Stimulated activated CD4-positive, alpha-beta T cell treated with anti-CD3 and anti-CD28 coated beads, Interleukin-4, amount 100 ng/mL, for 1 hour (primary cell): ENCODE measurements at regions not wholly inside any gene's neighbourhood (a gene's known extent, or its start where the extent isn't known, plus 50 kb on each side); places are given as distances from the start of the nearest gene placed in this dataset.

ENCODE experiments used
- DNase-seq: peaks from one replicate; pipeline ENCODE4 v3.0.0-alpha.2; 2020

DNA sequence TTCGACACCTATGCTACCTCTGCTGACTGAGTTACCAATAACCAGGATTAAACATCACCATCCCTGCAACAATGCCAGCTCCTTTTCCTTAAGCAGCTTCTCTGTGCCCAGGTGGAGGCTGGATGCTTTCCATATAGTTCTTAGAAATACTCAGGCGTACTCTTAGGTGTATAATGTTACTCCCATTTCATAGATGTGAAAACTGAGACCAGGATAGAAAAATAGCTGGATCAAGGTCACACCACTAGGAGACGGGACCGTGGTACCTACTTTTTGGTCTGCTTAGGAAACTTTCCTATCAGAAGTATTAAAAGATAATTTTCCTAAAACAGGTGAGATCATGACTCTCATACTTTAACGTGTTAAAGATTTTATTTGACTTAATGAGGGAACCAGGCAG lies 141.7 kb upstream of the RPL38 start:
- no peak for DNase-seq

DNA sequence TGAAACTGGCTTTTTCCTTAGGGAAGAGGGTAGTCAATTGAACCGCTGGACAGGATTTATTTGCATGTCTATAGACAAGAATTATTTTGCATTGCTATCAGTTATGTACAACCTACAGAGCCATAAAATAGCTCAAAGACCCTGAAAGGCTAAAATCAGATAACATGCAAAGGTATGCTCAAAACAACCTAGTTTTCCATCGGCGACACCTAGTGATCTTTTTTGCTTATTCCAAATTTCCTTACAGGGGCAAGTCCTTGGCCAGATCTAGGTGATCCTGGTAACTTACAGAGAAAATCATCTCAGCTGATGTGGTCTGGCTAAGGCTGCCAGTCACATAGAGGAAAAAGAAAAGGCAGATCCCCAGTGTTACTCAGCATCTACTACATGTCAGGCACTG lies 141.2 kb upstream of the RPL38 start:
- no peak for DNase-seq

DNA sequence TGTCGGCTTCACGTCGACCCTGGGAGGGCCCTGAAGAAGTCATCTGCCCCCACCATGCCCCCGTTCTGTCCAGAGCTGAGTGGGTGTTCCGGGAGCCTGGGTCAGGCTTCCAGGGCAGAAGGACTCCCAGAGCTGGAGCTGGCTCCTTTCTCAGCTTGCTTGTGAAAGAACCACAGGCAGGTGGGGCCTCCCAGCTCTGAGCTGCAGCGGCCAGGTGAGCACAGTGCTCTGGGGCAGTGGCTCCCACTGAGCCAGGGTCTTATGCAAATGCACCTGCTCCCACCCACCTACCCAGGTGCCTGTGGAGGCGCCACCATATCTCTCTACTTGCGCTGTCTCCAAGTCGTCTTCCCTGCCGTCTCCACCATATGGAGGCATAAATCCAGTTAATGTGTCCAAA lies 140.0 kb upstream of the RPL38 start:
- no peak for DNase-seq

DNA sequence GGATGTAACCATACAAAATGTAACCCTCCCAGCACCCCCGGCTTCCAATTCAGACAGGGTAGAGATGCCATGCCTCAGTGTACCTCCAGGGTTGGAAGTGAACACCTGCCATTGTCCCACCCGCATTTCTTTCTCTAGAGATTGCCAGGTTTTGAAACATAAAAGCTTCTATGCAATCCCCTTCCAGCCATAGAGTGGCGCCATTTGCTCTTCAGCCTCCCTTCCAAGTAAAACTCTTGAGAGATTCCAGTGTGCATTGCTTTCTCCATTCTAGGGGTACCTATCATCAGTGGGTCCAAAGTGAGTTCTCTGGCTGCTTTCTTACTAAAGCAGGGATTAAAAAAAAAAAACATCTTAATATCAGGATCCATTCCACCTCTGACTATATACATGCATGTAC lies 133.1 kb upstream of the RPL38 start:
- no peak for DNase-seq

DNA sequence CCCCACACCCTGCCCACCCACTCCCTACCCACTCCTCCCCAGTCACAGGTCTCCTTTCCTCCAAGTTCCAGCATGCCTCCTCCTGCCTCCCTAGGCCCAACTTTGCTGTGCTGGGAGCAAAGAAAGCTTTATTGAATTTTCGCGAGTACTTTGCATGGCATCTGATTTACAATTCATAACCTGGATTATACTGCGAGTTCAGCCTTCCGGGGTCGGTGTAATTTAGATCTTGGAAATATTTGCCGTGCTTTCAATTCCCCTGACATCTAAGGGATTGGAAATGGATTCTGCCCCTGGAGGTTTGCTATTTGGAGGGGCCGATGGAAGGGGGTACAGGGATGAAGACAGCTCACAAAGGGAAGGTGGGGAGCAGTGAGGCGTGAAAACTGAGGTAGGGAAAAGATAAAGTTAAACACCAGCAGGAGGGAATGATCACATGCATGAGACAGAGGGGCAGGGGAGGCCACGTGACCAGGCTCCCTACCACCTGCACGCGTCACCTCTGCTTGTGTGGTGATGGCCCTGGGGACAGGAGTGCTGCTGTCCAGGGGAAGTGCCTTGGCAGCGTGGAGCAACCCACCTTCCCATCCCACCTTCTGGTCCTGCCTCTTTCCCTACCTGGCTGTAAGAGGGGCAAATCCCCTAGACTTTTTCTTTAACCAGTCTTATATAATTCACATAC lies 132.3 kb upstream of the RPL38 start:
- no peak for DNase-seq

DNA sequence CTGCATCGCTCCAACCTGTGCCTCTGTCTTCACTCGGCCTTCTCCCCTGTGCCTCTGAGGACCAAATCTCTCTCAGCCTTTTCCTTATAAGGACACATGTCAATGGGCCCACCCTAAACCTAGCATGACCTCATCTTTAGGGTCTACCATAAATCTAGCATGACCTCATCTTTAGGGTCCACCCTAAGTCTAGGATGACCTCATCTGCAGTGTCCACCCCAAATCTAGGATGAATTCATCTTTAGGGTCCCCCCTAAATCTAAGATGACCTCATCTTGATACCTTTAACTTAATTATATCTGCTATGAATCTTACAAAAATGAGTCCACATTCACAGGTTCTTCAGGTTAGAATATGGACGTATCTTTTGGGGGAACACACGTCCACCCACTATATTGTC lies 131.1 kb upstream of the RPL38 start:
- no peak for DNase-seq

DNA sequence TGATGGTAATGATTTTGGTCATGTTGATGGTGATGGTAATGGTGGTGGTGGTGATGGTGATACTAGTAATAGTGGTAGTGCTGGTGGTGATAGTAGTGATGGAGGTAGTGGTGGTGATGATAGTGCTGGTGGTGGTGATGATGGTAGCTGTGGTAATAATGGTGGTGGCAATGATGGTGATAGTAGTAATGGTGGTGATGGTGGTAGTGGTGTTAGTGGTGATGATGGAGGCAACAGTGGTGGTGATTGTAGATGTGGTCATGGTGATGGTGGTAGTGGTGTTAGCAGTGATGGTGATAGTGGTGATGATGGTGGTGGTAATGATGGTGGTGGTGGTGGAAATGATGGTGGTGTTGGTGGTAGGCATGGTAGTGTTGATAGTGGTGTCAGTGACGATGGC lies 127.0 kb upstream of the RPL38 start:
- no peak for DNase-seq

DNA sequence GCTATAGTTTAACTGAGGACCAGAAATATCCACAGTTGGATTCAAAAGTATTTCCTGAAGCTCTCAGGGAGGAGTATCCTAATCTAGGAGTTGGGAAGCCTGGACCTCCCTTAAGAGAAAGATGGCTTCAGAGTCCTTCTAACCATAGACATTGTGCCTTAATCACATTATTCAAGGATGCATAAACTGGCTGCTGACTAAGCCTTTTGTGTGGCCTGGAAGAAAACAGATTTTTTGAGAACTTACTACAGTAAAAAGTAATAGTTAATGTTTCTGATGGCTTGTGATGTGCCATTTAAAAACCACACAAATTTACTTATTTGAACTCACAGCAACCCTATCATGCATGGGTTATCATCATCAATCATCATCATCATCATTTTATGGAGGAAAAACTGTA lies 126.2 kb upstream of the RPL38 start:
- DNase-seq = no peak

DNA sequence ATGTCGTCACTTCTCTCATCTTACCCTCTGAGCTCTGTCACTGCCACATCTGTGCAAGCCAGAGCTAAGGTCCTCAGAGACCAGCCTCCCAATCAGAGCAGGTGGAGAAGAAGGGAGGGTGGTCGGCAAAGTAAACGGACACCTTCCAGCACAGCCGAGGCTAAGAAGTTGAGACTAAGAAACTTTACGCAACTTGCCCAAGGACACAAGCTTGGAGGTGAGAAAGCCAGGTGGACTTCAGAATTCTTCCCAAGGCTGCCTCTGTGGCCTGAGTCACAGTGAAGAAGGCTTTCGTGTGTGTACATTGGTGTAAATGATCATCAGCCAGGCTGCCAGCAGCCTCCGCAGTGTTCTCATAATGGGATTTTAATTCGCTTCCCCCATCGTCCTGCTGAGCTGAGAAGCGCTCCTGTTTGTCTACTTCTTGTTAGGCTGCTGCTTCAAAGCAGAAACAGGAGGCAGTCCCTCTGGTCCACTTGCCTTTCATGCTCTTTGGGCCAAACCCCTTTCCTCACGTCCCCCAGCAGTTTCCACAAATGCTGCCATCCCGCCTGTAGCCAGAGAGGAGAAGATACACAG lies 125.0 kb upstream of the RPL38 start:
- no peak for DNase-seq

DNA sequence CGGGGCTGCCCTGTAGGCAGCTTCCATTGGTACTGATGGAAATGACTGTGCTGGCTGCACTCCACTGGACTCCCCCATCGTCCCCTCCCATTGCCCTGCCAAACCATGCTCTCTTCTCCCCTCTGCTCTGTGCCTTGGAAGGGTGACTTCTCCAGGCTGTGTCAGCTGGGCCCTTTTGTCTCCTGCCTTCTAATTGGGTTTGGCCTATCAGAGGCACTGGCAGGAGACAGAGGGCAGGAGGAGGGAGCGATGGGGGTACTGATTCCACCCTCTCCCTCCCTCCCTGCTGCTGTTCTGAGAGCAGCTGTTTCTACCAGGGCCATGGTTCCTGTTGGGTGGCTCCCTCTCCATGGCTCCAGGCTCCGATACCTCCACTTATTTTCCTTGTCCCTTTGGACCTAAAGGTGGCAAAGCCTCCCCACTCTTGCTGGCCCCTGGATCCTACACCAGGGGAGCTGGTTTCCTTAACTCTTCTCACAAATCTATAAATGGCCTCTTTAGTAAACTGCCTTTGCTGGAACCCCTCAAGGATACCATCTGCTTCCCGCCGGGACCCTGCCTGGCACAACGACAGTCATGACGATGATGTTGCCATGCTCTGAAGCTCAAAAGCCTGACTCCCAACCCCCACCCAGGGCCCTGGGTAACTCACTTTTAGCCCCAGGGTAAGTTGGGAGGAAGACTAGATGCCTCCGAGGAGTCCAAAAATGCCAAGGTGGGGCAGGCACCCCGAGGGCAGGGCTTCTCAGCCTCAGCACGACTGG lies 123.8 kb upstream of the RPL38 start:
- DNase-seq = no peak

DNA sequence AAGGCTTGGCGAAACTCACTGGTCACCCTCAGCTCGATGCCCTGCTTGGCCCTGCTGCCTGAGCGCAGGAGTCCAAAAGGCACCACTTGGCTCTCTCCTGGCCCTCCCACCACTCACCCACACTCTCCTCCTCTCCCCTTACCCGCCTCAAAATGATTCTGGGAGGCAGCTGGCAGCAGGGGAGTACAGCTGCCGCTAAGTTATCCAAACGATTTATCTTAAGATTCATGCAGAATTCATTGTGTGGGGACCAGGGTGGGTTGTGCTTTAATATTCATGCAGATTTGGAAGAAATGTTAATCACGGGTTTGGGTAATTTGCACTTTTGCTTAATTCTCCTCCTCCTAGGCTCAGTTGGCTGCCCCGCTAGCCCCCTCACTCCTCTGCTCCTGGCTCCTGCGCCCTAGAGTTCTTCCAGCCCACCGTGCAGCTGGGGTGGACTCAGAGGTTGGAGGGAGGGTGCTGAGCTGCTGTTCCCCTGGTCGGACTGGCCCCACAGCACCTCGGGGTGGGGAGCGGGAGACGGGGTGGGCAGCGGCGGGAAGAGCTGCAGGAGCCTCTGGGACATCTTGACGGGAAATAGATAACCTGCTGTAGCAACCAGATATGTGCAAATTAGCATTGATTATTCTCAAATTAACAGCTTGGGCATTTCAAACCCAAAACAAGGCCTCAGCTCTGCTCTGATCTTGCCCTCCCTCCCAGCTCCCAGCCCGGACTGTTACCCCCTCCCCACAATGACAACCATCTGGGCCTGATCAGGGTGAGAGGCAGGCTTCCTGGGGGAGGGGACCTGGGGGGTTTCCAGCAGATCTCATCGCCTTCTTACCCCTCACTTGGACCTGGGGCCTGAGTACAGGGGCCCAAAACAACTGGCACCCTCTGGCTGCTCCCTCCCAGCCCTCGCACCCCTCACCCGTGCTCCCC lies 122.6 kb upstream of the RPL38 start:
- no peak for DNase-seq

DNA sequence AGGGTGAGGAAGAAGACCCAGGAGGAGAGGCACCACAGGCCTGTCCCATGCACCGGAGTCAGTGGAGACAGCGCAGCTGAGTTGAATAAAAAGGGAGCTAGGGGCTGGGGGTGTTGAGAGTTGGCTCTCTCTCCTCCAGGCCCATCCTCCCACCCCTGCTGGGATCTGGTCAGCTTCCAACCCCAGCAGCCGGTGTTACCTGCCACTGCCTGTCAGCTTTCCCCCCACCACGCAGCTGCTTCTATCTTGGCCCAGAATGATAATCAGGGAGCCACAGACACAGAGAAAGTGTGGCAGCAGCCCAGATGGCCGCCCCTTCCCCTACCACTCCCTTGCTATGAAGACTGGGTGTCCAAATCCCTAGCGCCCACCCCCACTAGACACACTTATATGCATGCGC lies 120.6 kb upstream of the RPL38 start:
- no peak for DNase-seq

DNA sequence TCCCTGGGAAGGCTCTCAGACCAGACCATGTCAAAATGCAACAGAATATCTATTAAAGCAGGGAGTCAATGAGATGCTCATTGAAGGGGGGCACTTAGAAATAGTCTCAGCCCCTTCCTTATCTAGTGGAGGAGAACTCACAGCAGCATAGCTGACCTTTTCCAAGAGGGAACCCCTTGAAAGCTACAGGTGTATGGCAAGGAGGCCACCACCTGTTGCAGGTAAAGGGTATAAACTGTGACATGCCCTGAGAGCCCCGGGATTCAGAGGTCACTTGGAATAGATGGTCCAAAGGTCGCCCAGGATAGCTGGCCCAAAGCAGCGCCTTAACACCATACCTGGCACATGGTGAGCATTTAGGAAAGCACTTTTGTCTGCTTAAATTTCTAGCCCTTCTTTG lies 120.2 kb upstream of the RPL38 start:
- DNase-seq = no peak

DNA sequence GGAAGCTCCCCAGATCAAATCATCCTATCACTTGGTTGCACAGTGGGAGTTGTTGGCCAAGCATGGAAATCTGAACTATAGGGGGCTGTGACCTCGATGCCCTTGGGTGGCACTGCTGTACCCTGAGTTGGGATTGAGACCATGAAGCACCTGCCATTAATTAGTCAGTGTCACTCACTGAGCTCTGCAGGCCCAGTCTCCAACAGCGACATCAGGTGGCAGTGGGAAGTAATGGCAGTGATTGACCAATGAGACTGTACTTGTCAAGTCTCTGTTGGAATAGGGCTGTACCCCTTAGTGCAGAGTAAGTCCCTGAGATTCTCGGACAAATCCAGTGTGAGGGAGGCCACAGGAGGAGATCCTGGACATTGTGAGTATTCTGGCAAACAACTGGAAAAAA lies 118.0 kb upstream of the RPL38 start:
- DNase-seq = no peak

DNA sequence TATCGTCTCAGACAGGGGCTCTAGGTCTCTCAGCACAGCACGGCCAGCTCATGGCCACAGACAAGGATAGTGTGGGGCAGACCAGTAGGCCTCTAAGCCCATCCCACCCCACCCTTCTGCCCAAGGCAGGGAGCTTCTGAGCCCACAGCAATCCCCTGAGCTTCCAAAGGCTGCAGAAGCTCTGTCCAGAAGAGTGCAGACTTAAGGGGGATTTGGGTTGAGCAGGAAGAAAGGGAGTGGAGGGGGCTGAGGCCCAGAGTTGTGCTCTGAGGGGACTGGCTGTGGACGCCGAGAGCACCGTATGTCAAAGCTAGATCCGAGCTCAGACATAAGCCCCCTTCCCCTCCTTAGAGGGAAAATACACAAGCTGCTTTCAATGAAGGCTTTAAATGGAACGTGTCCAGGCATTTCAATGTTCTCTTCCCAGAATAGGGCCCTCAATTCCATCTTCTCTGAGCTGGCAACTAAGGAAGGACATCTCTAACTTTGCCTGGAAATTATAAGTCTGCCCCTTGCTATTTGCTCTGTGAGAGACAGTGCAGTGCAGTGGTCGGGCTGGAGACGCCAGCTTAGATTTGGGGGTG lies 116.4 kb upstream of the RPL38 start:
- DNase-seq = no peak

DNA sequence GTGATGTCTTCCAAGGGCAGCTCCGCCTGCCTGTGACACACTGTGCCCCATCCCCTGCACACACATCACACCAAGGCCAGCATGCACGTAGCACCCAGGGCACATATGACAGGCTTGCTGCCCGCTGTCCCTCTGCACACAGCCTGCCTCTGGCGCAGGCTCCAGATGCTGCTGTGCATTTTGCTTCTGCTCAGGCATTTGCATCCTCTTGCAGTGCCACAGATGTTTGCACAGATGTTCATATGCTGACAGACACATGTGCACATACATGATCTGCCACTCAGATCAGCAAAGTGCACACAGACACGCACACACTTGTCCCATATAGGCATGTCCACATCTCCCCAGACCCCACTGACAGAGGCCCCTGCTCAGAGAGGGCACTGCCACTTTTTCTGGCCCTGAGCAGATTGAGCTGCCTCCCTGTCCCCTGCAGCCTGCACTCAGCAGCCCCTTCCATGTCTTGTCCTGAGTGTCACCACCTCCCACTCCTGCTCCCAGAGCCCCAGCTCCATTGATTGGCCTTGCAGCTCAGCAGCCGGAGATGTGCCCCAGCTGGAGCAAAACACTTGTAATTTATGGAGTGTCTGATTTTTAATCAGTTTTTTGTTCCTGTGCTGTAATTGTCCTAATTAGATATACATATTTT lies 115.1 kb upstream of the RPL38 start:
- no peak for DNase-seq

DNA sequence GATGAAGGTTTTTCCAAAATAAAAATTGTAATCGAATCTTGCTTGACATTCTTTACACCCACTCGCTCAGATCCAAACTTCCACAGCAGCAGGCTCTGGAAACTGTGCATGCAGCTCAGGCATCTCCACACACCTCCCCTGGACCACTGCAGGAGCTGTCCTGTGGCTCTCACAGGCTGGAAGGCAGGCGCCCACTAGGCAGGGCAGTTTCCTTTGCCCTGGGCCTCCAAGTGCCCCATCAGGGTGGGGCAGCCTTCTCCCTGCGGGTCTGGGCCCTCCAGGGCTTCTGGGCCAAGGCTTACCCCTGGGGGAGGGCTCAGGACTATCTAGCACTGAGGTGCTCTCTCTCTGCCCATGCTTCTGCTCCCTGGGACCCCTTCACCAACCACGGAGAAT lies 114.5 kb upstream of the RPL38 start:
- DNase-seq = no peak

DNA sequence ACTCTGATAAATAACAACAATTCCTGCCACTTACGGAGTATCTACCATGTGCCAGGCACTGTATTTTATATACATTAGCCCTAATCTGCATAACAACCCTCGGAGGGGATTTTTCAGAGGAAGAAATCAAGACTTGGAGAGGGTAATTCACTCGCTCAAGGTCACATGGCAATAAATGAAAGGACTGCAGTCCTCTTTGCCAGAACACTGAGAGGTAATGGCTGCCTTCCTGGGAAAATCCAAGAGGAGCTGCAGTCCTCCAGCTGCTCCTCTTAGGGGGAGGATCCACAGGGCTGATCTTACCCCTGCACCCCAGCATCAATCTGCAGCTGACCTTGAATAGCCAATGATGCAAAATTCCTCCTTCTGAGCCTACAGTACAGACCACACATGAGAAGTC lies 114.1 kb upstream of the RPL38 start:
- DNase-seq = no peak

DNA sequence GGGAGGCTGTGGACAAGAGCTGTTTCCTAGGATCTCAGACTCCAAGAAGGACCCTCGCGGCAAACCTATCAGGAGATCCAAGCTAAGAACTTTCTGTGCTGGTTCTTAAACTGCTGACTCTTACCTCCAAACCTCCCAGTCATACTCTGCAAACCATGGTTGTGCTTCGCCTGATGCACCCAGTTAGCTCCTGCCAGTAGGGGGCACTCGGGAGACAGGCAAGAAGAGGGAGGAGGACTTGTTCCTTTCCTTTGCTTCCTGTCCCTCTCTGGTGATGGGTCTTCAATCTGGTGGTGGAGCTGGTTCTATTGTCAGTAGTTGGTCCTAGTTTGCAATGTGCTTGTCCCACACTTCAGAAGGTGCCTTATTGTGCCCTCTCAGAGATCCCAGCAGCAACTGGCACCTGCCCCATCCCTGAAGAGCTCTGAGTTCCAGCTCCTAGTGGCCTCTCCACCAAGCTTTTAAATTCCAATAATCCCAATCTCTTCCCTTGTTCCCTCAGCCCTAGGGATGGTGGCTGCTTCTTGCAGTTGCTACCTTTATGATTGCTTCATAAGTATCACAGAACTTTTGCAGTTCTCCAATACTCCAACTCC lies 113.5 kb upstream of the RPL38 start:
- DNase-seq = peak; percentile 22

DNA sequence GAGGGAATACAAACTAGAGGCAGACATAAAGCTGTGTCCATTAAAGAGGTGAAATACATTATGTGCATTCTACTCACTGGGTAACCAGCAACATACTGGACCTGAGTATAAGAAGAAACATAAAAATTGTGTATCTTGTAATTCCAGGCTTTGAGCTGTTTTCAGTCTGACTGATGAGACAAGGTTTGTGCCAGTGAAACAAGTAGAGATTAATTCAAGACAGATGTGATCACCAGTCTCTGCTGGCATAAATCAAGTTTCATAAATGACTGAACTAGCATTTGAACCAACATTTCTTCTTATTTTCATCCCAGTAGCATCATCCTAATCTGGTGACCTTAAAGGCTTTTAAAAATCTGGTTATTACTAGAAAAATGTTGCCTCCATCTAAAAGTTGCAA lies 108.8 kb upstream of the RPL38 start:
- DNase-seq = no peak

DNA sequence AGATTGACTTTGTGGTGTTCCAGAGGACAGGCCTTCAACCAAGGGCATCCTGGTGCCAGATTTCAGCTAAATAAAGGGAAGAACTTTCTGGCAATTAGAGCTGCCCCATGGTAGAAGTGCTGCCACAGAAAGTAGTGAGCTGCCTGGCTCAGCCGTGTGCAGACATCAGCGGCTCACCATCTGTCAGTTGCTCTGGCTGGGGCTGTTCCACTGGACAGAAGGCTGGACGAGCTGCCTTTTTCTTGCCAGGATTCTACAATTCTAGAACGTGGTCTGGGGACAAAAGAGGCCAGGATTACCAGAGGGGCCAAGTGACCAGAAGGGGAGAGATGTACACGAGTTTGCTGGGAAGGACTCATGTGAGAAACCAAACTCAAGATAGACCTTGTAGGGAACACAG lies 107.0 kb upstream of the RPL38 start:
- DNase-seq = no peak
